ENCODE measurements at regions not wholly inside any gene's neighbourhood (a gene's known extent, or its start where the extent isn't known, plus 50 kb on each side); places are given as distances from the start of the nearest gene placed in this dataset.

DNA sequence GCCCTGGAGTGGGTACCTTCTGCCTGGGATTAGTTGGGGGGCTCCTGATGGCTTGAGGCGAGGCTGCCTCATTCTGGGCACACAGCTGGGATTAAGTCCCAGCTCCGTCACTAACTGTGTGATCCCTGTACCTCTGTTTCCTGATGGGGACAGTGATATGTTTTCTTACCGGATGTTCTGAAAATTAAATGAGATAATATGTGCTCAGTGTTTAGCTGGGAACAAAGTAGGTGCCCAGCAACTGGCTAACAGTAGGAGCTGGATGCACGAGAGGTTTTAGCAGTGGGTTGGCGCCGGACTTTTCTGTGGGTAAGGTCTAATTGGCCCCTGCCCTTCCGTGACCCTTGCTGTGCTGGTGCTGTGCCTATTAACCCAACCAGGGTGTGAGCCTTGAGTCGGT lies 203.4 kb downstream of the URI1 start (continued):
- no peak for TF ChIP-seq YY1 (IDR thresholded peaks at IDR 0.05)
- TF ChIP-seq, protein P1, sequence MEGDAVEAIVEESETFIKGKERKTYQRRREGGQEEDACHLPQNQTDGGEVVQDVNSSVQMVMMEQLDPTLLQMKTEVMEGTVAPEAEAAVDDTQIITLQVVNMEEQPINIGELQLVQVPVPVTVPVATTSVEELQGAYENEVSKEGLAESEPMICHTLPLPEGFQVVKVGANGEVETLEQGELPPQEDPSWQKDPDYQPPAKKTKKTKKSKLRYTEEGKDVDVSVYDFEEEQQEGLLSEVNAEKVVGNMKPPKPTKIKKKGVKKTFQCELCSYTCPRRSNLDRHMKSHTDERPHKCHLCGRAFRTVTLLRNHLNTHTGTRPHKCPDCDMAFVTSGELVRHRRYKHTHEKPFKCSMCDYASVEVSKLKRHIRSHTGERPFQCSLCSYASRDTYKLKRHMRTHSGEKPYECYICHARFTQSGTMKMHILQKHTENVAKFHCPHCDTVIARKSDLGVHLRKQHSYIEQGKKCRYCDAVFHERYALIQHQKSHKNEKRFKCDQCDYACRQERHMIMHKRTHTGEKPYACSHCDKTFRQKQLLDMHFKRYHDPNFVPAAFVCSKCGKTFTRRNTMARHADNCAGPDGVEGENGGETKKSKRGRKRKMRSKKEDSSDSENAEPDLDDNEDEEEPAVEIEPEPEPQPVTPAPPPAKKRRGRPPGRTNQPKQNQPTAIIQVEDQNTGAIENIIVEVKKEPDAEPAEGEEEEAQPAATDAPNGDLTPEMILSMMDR (IDR thresholded peaks at IDR 0.05; ENCODE audit: low read depth, low read length, missing input control): no peak
- TF ChIP-seq HNF4A (conservative IDR thresholded peaks at IDR 0.05): no peak
- TF ChIP-seq JUND (IDR thresholded peaks at IDR 0.05): no peak
- TF ChIP-seq RAD21 (IDR thresholded peaks at IDR 0.05): no peak
- TF ChIP-seq GABPA (IDR thresholded peaks at IDR 0.05 in 1 of 2, conservative IDR thresholded peaks at IDR 0.05 in 1 of 2): no peak

DNA sequence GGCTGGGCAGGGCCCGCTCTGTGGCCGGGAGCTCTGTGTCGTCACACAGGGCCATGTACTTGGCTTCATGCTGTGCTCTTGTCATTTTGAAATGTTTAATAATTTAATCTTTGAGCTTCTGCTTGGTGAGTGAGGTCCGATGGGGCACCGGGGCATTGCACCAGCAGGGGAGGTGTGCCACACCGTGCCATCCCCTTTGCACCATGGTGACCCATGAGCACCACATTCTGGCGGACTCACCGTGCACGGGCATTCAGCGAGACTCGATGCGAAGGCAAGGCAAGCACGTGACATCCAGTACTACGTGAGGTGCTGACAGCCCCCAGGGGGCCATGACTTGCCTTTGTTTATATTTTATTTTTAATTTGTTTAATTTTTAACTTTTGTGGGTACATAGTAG lies 204.3 kb downstream of the URI1 start:
- WGBS: 83% methylated on average over 14 of the region's 14 CpGs
- Histone ChIP-seq H3K9me3 (ENCODE audit: control insufficient read depth in 4 of 4, low read length in 3 of 4) (no peaks in the 10 kb centered on the region), H3K27me3 (ENCODE audit: control insufficient read depth in 4 of 4, insufficient read depth in 4 of 4, low read length in 3 of 4) (no peaks in the 10 kb centered on the region), H3K4me1 (ENCODE audit: control insufficient read depth in 4 of 4, insufficient read depth in 4 of 4, low read length in 3 of 4) (no peaks in the 10 kb centered on the region), H3K9ac (ENCODE audit: low read depth in 1 of 2, low read length in 2 of 2) (no peak overlapping the region), H3K36me3 (ENCODE audit: control insufficient read depth in 4 of 4, insufficient read depth in 3 of 4, low read depth in 1 of 4, low read length in 3 of 4) (no peaks in the 10 kb centered on the region), H3K27ac (ENCODE audit: low read depth in 1 of 2, low read length in 2 of 2) (no peak overlapping the region), H3K4me3 (ENCODE audit: low read depth in 1 of 3, low read length in 3 of 3) (no peak overlapping the region)
- TF ChIP-seq, protein P2, sequence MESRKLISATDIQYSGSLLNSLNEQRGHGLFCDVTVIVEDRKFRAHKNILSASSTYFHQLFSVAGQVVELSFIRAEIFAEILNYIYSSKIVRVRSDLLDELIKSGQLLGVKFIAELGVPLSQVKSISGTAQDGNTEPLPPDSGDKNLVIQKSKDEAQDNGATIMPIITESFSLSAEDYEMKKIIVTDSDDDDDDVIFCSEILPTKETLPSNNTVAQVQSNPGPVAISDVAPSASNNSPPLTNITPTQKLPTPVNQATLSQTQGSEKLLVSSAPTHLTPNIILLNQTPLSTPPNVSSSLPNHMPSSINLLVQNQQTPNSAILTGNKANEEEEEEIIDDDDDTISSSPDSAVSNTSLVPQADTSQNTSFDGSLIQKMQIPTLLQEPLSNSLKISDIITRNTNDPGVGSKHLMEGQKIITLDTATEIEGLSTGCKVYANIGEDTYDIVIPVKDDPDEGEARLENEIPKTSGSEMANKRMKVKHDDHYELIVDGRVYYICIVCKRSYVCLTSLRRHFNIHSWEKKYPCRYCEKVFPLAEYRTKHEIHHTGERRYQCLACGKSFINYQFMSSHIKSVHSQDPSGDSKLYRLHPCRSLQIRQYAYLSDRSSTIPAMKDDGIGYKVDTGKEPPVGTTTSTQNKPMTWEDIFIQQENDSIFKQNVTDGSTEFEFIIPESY (IDR thresholded peaks at IDR 0.05): no peak
- TF ChIP-seq, protein P3, sequence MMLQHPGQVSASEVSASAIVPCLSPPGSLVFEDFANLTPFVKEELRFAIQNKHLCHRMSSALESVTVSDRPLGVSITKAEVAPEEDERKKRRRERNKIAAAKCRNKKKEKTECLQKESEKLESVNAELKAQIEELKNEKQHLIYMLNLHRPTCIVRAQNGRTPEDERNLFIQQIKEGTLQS (IDR thresholded peaks at IDR 0.05): no peak
- no peak for TF ChIP-seq RXRA (IDR thresholded peaks at IDR 0.05)
- no peak for TF ChIP-seq RAD21 (IDR thresholded peaks at IDR 0.05)
- TF ChIP-seq HNF4G (IDR thresholded peaks at IDR 0.05): no peak
- no peak for TF ChIP-seq GABPA (IDR thresholded peaks at IDR 0.05 in 1 of 2, conservative IDR thresholded peaks at IDR 0.05 in 1 of 2)
- DNase-seq (ENCODE audit: low spot score): no peak

DNA sequence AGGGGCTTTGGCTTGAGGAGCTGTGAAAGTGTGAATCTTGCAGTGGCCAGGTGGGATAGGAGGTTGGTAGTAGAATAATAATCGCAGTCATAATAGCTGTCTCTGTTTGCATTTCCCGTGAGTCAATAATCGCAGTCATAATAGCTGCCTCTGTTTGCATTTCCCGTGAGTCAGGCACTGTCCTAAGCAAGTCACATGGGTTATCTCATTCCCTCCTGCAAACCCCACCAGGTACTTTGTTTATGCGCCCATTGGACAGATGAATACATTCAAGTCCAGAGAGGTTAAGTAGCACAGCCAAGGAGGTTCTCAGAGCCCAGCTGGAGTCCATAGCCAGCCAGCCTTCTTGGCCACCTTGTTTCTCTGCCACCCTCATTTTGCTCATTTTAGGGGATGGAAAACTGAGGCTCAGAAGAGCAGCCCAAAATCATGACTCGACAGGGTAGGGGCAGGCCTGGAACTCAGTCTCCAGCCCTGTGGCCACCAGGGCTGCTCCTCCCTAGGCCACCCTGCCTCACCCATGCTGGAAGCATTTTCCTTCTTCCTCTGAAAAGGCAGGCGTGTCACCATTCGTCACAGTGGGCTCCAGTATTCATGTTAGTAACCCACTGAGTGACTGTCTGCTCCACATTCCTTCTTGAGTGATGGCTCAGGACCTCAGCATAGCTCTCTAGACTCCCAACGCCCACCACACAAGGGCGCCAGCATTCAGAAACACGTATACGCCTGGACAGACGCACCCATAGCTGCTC lies 206.2 kb downstream of the URI1 start:
- Histone ChIP-seq H3K27ac (ENCODE audit: low read depth in 1 of 2, low read length in 2 of 2) (no peak overlapping the region), H3K9ac (ENCODE audit: low read depth in 1 of 2, low read length in 2 of 2) (no peak overlapping the region), H3K36me3 (ENCODE audit: control insufficient read depth in 4 of 4, insufficient read depth in 3 of 4, low read depth in 1 of 4, low read length in 3 of 4) (no peaks in the 10 kb centered on the region), H3K4me3 (ENCODE audit: low read depth in 1 of 3, low read length in 3 of 3) (no peak overlapping the region), H3K4me1 (ENCODE audit: control insufficient read depth in 4 of 4, insufficient read depth in 4 of 4, low read length in 3 of 4) (no peaks in the 10 kb centered on the region), H3K9me3 (ENCODE audit: control insufficient read depth in 4 of 4, low read length in 3 of 4) (no peaks in the 10 kb centered on the region), H3K27me3 (ENCODE audit: control insufficient read depth in 4 of 4, insufficient read depth in 4 of 4, low read length in 3 of 4) (no peaks in the 10 kb centered on the region)
- TF ChIP-seq RAD21 (IDR thresholded peaks at IDR 0.05) (no peak), RXRA (IDR thresholded peaks at IDR 0.05) (no peak), JUND (IDR thresholded peaks at IDR 0.05) (no peak), YY1 (IDR thresholded peaks at IDR 0.05) (no peak), TAF1 (conservative IDR thresholded peaks at IDR 0.05) (no peak), FOXA1 (IDR thresholded peaks at IDR 0.05) (no peak), EGR1 (IDR thresholded peaks at IDR 0.05; ENCODE audit: low read depth in 2 of 2) (no peak), HNF4G (IDR thresholded peaks at IDR 0.05) (no peak)
- TF ChIP-seq, protein P1 (IDR thresholded peaks at IDR 0.05; ENCODE audit: low read depth, low read length, missing input control): no peak
- TF ChIP-seq, protein P4, sequence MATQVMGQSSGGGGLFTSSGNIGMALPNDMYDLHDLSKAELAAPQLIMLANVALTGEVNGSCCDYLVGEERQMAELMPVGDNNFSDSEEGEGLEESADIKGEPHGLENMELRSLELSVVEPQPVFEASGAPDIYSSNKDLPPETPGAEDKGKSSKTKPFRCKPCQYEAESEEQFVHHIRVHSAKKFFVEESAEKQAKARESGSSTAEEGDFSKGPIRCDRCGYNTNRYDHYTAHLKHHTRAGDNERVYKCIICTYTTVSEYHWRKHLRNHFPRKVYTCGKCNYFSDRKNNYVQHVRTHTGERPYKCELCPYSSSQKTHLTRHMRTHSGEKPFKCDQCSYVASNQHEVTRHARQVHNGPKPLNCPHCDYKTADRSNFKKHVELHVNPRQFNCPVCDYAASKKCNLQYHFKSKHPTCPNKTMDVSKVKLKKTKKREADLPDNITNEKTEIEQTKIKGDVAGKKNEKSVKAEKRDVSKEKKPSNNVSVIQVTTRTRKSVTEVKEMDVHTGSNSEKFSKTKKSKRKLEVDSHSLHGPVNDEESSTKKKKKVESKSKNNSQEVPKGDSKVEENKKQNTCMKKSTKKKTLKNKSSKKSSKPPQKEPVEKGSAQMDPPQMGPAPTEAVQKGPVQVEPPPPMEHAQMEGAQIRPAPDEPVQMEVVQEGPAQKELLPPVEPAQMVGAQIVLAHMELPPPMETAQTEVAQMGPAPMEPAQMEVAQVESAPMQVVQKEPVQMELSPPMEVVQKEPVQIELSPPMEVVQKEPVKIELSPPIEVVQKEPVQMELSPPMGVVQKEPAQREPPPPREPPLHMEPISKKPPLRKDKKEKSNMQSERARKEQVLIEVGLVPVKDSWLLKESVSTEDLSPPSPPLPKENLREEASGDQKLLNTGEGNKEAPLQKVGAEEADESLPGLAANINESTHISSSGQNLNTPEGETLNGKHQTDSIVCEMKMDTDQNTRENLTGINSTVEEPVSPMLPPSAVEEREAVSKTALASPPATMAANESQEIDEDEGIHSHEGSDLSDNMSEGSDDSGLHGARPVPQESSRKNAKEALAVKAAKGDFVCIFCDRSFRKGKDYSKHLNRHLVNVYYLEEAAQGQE (IDR thresholded peaks at IDR 0.05): no peak
- TF ChIP-seq, protein P5, sequence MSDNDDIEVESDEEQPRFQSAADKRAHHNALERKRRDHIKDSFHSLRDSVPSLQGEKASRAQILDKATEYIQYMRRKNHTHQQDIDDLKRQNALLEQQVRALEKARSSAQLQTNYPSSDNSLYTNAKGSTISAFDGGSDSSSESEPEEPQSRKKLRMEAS (IDR thresholded peaks at IDR 0.05): no peak
- no peak for DNase-seq (ENCODE audit: low spot score)
- WGBS: 77% methylated on average over 13 of the region's 13 CpGs

Measured in liver (tissue), 8 donors.